ENCODE measurements at regions not wholly inside any gene's neighbourhood (a gene's known extent, or its start where the extent isn't known, plus 50 kb on each side); places are given as distances from the start of the nearest gene placed in this dataset.
"Not testable (repeated sequence)": the region's sequence is repeated elsewhere in the genome, so short reads cannot be mapped to it uniquely, and the experiment has no call there.

DNA sequence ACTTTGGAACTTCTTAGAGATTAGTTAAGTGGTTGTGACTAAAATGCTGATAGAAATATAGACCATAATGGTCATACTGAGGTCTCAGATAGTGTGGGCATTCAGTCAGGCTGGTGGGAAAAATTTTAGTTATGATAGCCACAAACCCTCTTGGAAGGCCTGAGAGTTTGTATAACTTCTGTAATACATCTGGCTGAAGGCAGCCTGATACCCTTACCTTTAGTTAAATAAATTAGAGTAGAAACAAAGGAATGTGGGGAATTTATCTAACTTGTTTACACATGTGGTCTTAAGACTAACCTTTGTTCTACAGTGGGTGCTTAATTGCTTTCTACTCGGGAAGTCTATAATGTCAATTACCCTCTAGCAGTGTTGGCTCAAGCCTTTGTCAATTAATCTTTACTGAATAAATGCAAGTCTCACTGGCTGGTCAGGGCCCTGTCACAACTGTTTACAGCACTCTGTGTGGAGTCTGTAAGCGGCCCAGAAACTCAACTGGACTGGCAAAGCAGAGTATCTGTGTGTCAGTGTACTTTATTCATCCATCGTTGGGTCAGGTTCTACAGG is 184.0 kb downstream of the FBXO4 start:
- TF ChIP-seq POLR2A (IDR thresholded peaks at IDR 0.05) (no peak), POLR2AphosphoS5 (IDR thresholded peaks at IDR 0.05; ENCODE audit: insufficient read depth in 1 of 2, low read depth in 1 of 2) (no peak)
- TF ChIP-seq, protein P1, sequence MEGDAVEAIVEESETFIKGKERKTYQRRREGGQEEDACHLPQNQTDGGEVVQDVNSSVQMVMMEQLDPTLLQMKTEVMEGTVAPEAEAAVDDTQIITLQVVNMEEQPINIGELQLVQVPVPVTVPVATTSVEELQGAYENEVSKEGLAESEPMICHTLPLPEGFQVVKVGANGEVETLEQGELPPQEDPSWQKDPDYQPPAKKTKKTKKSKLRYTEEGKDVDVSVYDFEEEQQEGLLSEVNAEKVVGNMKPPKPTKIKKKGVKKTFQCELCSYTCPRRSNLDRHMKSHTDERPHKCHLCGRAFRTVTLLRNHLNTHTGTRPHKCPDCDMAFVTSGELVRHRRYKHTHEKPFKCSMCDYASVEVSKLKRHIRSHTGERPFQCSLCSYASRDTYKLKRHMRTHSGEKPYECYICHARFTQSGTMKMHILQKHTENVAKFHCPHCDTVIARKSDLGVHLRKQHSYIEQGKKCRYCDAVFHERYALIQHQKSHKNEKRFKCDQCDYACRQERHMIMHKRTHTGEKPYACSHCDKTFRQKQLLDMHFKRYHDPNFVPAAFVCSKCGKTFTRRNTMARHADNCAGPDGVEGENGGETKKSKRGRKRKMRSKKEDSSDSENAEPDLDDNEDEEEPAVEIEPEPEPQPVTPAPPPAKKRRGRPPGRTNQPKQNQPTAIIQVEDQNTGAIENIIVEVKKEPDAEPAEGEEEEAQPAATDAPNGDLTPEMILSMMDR (IDR thresholded peaks at IDR 0.05), result no peak
- Histone ChIP-seq H3K27ac (no peak overlapping the region), H3K4me1 (peaks cover 8% of the 10 kb centered on the region), H3K36me3 (no peaks in the 10 kb centered on the region), H3K4me3 (no peak overlapping the region), H3K27me3 (no peaks in the 10 kb centered on the region), H3K9me3 (no peaks in the 10 kb centered on the region)
- intact Hi-C loops (cut with DNase I), result no loop called here
- DNase-seq (ENCODE audit: extremely low spot score in 2 of 2), result no peak

DNA sequence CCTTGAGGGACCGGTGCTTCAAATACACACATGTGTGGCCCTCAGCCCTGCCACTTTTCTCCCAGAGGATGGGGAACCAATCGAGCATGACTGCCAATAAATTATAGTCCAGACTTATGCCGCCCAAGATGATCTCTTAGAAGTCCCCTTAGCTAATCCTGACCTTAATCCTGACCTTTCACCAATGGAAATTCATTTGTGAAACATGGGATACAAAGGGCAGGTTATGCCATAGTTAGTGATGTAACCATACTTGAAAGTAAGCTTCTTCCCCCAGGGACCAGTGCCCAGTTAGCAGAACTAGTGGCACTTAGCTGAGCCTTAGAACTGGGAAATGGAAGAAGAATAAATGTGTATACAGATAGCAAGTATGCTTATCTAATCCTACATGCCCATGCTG is 190.6 kb downstream of the FBXO4 start:
- H3K27me3 ChIP-seq; H3K4me1 ChIP-seq; H3K9me3 ChIP-seq; intact Hi-C loops (cut with DNase I); H3K4me3 ChIP-seq; H3K36me3 ChIP-seq; DNase-seq (ENCODE audit: extremely low spot score in 2 of 2); H3K27ac ChIP-seq: not testable (repeated sequence)

DNA sequence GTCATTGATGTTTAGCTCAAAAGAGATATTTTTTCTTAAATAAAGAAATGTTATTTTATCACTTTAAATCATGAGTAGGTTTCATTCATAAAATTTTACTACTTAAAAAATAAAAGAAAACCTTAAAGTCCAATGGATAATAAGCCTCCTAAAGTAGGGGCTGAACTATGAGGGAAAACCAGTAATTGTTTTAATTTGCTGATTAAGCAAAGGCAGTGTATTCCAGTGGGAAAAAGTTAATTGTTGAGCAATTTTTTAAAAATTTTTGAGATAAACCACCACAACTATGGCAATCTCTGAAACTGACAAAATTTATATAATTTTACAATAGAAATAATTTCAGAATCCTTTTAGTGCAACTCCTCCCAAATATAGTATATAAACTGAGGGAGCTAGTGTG is 195.0 kb downstream of the FBXO4 start:
- no peak overlapping the region for H3K27ac ChIP-seq
- intact Hi-C loops (cut with DNase I), result no loop called here
- no peaks in the 10 kb centered on the region for H3K4me1 ChIP-seq
- no peaks in the 10 kb centered on the region for H3K36me3 ChIP-seq
- no peak for TF ChIP-seq POLR2AphosphoS5 (IDR thresholded peaks at IDR 0.05; ENCODE audit: insufficient read depth in 1 of 2, low read depth in 1 of 2)
- TF ChIP-seq, protein P1 (IDR thresholded peaks at IDR 0.05), result no peak
- TF ChIP-seq POLR2A (IDR thresholded peaks at IDR 0.05), result no peak
- no peaks in the 10 kb centered on the region for H3K27me3 ChIP-seq
- H3K9me3 ChIP-seq, result no peaks in the 10 kb centered on the region
- no peak for DNase-seq (ENCODE audit: extremely low spot score in 2 of 2)
- H3K4me3 ChIP-seq, result no peak overlapping the region

- H3K4me3 ChIP-seq, result no peak overlapping the region
- no peaks in the 10 kb centered on the region for H3K4me1 ChIP-seq
- intact Hi-C loops (cut with DNase I), result no loop called here
- no peaks in the 10 kb centered on the region for H3K27me3 ChIP-seq
- TF ChIP-seq, protein P1 (IDR thresholded peaks at IDR 0.05), result no peak
- TF ChIP-seq POLR2AphosphoS5 (IDR thresholded peaks at IDR 0.05; ENCODE audit: insufficient read depth in 1 of 2, low read depth in 1 of 2) (no peak), POLR2A (IDR thresholded peaks at IDR 0.05) (no peak)
- no peak for DNase-seq (ENCODE audit: extremely low spot score in 2 of 2)
- H3K27ac ChIP-seq, result no peak overlapping the region
- no peaks in the 10 kb centered on the region for H3K9me3 ChIP-seq
- H3K36me3 ChIP-seq, result no peaks in the 10 kb centered on the region
Observed at GRCh38 chr5:42121401-42121800, 196.3 kb downstream of the FBXO4 start.

DNA sequence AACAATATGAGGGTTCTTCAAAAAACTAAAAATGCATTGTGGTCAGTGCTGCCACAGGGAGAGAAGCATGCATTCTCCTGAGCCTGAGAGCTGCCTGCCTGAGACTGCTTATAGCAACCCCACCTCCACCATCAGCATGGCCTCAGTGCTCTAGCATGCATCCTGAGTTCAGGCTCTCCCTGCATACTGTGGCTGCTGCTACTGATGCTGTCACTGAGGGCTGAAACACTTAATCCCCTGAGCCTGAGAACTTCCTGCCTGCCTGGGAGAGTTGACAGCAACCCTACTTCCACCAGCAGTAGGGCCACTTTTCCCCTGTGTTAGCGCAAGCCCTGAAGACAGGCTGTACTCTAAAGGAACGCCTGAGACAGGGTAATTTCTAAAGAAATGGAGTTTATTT is 206.0 kb downstream of the FBXO4 start:
- no peak for DNase-seq (ENCODE audit: extremely low spot score in 2 of 2)
- Histone ChIP-seq H3K4me3 (no peak overlapping the region), H3K36me3 (no peaks in the 10 kb centered on the region), H3K9me3 (no peaks in the 10 kb centered on the region), H3K27ac (no peak overlapping the region), H3K27me3 (no peaks in the 10 kb centered on the region), H3K4me1 (no peaks in the 10 kb centered on the region)
- TF ChIP-seq POLR2A (IDR thresholded peaks at IDR 0.05) (no peak), POLR2AphosphoS5 (IDR thresholded peaks at IDR 0.05; ENCODE audit: insufficient read depth in 1 of 2, low read depth in 1 of 2) (no peak)
- TF ChIP-seq, protein P1 (IDR thresholded peaks at IDR 0.05), result no peak
- intact Hi-C loops (cut with DNase I), result no loop called here

All from vagina (tissue), 2 donors.